ENCODE measurements at regions not wholly inside any gene's neighbourhood (a gene's known extent, or its start where the extent isn't known, plus 50 kb on each side); places are given as distances from the start of the nearest gene placed in this dataset.

DNA sequence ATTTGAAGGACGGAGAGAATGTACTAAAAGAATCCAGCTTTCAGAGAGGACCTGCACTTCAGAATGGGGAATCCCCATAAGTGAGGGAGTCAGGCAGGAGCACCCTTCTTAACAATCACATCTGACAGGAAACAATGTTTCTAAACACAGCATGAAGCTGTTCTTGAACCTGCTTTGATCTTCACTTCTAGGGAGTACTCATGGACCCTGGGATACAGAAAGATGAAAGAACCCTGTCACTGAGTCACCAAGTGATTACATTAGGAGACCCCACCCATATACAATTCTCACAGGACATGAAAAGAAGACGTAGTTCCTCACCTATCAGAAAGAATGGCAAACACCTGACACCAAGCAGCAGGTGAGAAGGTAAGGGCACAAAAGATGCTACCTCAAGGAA, 296.9 kb upstream of the ZC3H12C start:
- no peak for TF ChIP-seq EZH2 (IDR thresholded peaks at IDR 0.05)
- TF ChIP-seq, protein P1, sequence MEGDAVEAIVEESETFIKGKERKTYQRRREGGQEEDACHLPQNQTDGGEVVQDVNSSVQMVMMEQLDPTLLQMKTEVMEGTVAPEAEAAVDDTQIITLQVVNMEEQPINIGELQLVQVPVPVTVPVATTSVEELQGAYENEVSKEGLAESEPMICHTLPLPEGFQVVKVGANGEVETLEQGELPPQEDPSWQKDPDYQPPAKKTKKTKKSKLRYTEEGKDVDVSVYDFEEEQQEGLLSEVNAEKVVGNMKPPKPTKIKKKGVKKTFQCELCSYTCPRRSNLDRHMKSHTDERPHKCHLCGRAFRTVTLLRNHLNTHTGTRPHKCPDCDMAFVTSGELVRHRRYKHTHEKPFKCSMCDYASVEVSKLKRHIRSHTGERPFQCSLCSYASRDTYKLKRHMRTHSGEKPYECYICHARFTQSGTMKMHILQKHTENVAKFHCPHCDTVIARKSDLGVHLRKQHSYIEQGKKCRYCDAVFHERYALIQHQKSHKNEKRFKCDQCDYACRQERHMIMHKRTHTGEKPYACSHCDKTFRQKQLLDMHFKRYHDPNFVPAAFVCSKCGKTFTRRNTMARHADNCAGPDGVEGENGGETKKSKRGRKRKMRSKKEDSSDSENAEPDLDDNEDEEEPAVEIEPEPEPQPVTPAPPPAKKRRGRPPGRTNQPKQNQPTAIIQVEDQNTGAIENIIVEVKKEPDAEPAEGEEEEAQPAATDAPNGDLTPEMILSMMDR (IDR thresholded peaks at IDR 0.05) = no peak
